GM12892 (cell line): ENCODE measurements at regions not wholly inside any gene's neighbourhood (a gene's known extent, or its start where the extent isn't known, plus 50 kb on each side); places are given as distances from the start of the nearest gene placed in this dataset.

Experiments
- DNase-seq: peaks from one replicate; pipeline ENCODE4 v3.0.0; 2011; ENCODE audit not compliant: insufficient read length
- FAIRE-seq: peaks from 2 replicates; lab custom pipeline; 2011; peaks lifted over from hg19 to GRCh38; lab: Jason Lieb, UNC
- POLR2A ChIP-seq: IDR thresholded peaks from 2 replicates; pipeline ENCODE4 v1.6.1; 2011; ENCODE audit warnings: low read depth, low read length, control low read depth
- POLR2AphosphoS5 ChIP-seq: IDR thresholded peaks from 2 replicates; pipeline ENCODE4 v1.6.1; 2011; ENCODE audit warnings: low read depth, low read length, control low read depth
- TAF1 ChIP-seq: IDR thresholded peaks from 2 replicates; pipeline ENCODE4 v1.6.1; 2011; ENCODE audit warnings: low read depth, mild to moderate bottlenecking, control low read depth, low read length, borderline replicate concordance

DNA sequence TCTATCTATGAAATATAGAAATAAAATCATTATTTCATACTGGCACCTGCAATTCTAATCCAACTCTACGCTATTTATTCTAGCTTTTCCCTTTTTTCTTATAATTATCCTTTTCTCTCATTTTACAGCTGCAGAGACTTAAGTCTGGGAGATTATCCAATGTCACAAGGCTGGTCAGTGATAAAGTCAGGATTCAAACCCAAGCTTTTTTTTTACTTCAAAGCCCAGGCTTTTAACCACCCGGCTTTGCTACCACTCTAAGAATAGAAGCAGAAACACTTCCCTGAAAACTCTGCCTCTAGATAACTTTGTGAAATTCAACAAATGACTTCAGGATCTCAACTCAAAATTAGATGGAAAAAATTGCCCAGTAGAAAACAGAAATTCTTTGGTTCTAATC lies 552.5 kb downstream of the IPMK start:
- TF ChIP-seq POLR2AphosphoS5 (no peak), POLR2A (no peak), TAF1 (no peak)
- FAIRE-seq (no peak), DNase-seq (no peak)

DNA sequence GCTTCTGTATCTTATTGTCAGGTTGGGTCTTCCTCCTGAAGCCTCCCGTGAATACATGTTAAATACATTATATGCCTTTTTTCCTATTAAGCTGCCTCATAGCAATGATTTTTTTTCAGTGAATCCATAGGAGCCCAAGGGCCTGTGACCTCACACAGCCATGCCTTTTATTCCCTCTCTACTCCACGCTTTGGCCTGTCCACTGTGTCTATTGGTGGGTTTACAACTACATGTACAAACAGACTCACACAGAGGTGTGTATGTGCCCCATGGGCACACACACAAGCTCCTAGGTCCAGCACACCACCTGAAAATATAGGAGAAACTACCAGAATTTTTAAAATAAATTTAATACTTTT lies 560.4 kb downstream of the IPMK start:
- TF ChIP-seq TAF1 (no peak), POLR2AphosphoS5 (no peak), POLR2A (no peak)
- DNase-seq (no peak), FAIRE-seq (no peak)

DNA sequence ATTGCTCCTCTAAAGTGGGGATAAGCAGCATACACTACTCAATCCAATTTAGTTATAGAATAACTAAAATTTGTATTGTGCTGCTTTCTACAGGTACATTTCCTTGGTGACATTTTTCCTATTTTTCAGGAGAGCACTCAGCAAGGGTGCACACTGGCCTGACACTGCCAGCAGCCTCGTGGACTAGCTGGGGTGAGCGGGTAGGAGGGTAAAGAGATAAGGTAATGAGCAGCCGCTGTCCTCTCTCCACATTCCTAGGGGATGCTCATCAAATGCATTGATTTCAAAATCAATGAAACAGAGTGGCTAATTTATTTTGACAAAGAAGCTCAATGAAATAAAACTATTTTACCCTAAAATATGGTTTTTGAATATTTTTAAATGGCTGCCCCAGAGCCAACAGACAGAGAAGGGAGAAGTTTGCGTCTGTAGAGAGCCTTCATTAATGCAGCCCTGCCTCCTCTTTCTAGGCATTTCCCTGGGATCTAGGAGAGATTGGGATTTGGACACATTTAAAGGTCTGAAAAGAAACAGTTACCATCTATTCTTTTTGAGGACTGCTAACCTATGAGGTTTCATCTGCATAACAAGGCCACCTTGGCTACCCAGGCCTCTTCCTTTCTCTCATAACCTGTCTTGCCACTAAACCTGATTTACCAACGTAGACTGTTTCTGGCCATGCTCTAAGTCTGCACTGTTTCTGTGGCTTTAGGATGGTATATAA lies 561.0 kb downstream of the IPMK start:
- TF ChIP-seq TAF1 (no peak), POLR2A (no peak), POLR2AphosphoS5 (no peak)
- DNase-seq: no peak
- FAIRE-seq: no peak

DNA sequence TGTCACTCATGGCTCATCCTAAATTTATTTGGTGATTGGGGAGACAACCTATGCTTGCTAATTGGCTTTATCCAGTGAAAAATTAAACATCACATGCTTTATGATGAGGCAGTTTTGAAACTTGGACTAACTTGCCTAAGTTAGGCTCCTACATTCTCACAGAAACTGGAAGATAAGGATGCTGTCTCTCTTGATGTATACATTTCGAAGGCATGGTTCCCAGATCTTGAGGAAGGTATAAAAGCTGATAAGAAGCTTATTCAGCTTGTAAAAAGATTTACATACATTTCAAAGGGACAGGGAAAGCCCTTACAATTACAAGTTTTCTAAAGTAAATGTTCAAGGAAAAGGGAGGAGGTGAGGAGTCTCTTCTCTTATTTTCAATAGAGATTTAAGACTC lies 561.7 kb downstream of the IPMK start:
- no peak for TF ChIP-seq TAF1
- no peak for TF ChIP-seq POLR2A
- no peak for TF ChIP-seq POLR2AphosphoS5
- FAIRE-seq (no peak), DNase-seq (no peak)

DNA sequence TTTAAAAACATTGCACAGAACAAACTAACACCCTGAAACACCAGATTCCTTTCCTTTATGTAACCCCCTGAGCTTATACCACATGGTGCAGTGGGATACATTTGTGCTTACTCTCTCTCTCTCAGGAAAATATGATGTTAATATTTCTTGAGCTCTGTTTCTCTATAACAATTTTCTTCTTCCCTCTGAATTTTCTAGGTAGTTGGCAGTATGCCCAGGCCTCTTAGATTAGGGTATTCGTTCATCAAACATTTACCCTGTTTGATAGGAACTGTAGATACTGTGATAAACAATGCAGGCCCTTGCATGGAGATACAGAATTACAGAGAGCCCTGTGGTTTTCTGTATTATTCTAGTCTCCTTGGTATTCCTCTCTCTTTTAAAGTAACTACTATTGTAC lies 567.8 kb downstream of the IPMK start:
- FAIRE-seq (no peak), DNase-seq (no peak)
- TF ChIP-seq POLR2A: no peak
- no peak for TF ChIP-seq TAF1
- no peak for TF ChIP-seq POLR2AphosphoS5

DNA sequence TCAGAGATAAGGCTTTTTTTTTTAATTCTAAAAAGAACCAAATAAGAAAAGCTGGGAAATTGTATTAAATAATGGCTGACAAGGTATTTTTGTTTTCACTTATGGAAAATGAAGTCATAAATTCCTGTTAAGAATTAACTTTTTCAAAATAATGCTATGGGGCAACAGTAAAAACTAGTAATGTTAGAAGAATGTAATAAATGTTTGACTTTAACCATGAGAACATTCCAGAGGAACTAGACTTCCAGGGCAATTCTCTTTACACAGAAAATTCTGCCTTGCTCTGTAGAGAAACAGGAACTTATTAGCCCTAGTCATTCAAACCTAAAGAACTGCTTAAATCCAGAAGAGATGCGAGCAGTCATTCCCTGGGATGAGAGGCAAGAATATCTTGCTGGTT lies 571.1 kb downstream of the IPMK start:
- no peak for TF ChIP-seq POLR2AphosphoS5
- TF ChIP-seq POLR2A: no peak
- TF ChIP-seq TAF1: no peak
- DNase-seq (no peak), FAIRE-seq (no peak)

DNA sequence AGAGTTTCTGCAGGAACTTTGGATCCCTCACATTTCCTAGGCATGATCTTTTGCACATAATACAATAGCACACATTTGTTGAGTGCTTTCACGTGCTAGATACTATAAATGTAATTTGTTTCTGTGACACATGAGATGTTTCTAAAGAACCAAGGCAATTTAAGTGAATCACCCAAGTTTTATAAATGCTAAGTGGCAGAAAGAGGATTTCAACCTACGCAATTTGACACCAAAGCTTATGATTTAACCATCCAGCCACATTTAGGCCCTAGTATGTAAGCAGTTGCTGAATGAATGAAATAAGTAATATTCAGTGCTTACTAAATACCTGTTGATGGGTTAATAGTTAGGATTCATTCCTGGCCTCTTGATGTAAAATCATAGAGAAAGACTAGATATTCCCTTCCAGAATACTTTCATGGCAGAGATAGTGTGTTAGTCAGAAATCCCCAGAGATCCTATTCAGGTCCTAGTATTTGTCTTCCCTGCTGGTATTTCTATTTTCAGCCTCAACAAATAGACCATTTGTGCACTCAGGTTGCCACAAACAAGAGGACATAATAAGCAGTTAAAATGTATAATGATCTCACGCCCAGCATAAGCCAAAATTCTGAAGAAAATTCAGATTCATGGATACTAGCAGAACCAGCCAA lies 572.6 kb downstream of the IPMK start:
- FAIRE-seq (no peak), DNase-seq (no peak)
- TF ChIP-seq POLR2AphosphoS5 (no peak), POLR2A (no peak), TAF1 (no peak)

DNA sequence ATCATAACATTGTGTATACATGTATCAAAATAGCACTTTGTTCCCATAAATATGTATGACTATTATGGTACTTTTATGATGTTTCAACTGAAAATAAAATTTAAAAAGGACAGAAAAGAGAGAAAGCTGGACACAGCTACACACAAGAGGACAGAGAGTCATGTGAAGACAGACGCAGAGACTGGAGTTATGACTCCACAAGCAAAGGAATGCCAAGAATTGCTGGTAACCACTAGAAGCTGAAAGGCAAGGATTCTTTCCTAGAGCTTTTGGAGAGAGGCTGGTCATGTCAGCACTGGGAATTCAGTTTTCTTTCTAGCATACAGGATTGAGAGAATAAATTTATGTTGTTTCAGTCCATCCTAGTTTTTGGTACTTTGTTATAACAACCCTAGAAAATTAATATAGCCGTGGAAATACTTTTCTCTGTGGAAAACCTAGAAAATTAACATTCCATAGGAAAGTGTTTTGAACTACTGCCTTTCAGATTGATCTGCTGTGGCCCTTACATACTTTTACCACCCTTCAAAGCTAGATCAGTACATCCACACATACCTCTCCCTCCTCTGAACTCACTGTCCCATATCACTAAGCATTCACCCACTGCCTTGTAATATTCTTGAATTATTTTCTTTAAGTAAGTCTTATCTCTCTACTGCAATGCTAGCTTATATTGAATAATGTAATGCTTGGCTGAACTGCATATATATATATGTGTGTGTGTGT lies 575.3 kb downstream of the IPMK start:
- no peak for TF ChIP-seq TAF1
- DNase-seq (no peak), FAIRE-seq (no peak)

DNA sequence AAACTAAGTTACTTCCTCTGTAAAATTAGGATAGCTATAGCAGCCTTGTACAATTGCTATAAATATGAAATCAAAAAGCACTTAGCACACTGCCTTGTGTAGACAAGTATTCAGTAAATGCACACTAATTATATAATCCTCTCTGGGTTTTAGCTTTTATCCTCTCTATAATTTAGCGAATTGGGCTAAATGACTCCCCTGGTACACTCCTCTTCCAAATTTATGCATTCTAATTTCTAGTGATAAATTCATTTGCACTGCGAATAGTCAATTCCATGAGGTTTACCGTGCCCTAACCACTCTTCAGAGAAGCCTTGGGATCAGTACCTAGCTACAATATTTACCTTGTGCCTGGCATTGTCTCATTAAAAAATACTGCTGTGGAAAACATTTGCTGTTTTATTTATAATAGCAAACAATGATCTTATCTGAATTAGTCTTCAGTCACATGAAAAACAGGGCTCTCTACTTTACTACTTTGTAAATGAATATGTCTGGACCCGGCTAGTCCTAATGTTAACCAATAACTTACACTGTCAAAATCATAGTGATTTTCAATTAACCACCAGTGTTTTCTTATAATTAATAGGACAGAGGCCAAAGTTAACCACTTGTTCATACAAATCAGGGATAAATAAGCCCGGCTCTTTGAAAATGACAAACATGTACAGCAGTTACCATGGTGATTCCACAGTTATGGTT lies 577.9 kb downstream of the IPMK start:
- no peak for TF ChIP-seq TAF1
- no peak for TF ChIP-seq POLR2A
- no peak for TF ChIP-seq POLR2AphosphoS5
- FAIRE-seq (no peak), DNase-seq (no peak)

DNA sequence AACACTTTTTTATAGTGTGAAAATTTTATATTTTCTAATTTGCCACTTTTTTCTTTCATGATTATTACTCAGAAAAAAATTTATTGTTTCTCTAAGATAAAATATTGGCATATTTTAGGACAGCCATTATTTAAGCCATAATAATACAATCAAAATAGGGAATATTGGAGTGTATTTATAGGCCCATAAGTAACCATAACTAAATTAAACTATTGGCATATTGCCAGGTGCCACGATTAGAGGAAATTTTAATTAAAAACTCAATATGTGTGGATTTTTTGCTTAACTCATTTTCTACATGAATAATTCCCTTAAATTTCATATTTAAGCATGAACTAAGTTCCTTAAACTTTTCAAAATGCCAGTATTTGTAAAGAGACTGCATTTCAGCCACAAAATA lies 587.8 kb downstream of the IPMK start:
- DNase-seq (no peak), FAIRE-seq (no peak)

DNA sequence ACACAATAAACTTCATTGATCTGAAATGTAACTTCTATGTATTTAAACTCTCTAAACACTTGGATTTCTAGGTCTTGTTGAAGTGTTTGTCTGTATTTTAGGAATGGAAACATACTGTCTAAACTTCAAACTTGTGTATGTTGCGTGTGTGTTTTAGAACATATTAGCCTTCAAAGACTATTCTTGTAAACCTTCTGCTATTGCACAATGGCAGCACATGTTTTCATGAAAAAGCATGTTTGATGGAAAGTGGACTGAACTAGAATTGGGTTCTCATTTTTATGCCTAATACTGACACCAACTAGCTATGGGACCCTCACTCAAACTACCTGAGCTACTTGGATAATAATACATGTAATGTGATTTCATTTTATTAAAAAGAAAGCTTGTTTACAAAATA lies 592.6 kb downstream of the IPMK start:
- TF ChIP-seq POLR2AphosphoS5 (no peak), POLR2A (no peak), TAF1 (no peak)
- DNase-seq: no peak
- FAIRE-seq: no peak

More for the DNA sequence above, 587.8 kb downstream of the IPMK start:
- TF ChIP-seq TAF1 (no peak), POLR2A (no peak), POLR2AphosphoS5 (no peak)

DNA sequence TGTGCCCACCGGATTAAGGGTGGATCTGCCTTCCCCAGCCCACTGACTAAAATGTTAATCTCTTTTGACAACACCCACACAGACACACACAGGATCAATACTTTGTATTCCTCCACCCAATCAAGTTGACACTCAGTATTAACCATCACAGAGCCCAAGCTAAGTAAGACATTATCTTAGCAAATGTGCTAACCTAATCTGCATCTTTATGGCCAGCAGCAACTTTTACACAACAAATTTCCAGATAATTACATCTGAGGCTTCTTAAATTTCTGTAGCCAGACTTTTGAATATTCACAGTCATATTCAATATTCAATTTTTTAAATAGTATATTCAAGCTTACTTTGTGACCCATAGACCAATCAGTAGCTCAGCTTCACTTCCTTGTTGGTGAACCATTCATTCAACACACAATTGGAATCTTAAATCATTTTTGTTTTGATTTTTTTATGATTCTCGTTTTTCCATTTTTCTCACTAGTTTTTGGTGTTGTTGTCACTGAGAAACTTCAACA lies 594.2 kb downstream of the IPMK start:
- FAIRE-seq (no peak), DNase-seq (no peak)
- TF ChIP-seq TAF1: no peak
- no peak for TF ChIP-seq POLR2A
